GM19438 (cell line): ENCODE measurements at regions not wholly inside any gene's neighbourhood (a gene's known extent, or its start where the extent isn't known, plus 50 kb on each side); places are given as distances from the start of the nearest gene placed in this dataset.

Experiments used
- ATAC-seq: cut with Tn5 transposase; IDR thresholded peaks from one replicate; pipeline ENCODE4 v1.9.1; 2021; ENCODE audit warnings: low read depth; ENCODE audit not compliant: unreplicated experiment

DNA sequence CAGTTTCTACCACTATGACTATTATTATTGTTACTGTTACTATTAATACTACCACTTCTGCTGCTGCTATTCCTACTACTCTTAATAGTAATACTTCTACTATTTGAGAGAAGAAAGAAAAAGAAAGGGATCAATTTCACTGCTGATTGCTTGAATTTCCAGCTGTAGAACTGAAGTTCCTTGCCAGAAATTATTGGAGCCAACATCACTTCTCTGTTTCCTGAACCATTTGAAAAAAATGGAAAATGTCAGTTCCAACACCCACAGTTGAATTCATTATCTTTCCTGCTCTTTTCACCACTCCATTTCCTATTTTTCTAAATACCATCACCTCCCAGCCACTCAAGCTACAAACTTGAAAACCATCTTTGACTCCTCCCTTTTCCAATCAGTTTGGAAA lies 54.1 kb upstream of the PIK3C2G start:
- no peak for ATAC-seq

DNA sequence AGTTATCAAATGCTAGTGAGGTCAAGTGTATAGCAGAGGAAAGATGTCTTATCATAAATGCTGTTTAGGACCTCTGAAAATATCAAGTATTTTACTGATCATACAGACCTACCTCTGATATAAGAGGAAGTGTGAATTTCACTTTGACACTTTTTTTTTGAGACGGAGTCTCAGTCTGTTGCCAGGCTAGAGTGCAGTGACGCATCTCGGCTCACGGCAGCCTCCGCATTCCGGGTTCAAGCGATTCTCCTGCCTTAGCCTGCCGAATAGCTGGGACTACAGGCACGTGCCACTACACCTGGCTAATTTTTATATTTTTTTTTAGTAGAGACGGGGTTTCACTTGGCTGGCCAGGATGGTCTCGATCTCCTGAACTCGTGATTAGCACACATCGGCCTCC lies 55.1 kb upstream of the PIK3C2G start:
- no peak for ATAC-seq

DNA sequence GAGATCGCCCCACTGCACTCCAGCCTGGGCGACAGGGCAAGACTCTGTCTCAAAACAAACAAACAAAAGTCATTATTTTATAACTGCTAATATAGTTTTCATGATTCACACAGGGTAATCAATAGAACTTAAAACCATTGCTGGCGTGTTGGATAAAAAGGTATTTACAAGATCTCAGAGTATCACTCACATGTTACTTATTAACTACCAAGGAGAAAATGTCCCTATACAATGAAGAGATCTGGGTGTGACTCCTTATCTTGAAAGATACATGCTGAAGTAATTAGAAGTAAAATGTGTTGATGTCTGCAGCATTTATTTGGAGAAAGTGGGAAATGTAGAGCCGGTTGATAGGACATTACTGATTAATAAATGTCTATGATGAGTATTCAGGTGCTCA lies 57.3 kb upstream of the PIK3C2G start:
- ATAC-seq: no peak

DNA sequence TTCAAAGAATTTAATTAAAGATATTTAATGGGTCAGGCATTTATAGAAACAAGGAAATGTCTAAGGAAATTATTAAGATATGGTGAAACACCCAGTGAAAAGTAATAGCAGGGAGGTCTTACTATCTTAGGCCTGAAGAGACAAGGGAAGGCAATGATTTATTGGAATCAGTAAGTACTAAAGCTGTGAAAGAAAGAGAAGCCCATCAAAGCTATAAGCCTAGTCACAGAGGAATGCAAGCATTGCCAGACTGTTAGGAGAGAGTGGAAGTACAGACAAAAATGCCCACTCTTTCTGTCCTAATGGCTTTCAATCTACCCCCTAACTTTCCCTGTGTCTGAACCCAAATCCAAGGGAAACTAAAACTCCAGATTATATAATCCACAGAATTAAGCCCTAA lies 69.2 kb upstream of the PIK3C2G start:
- ATAC-seq: no peak

DNA sequence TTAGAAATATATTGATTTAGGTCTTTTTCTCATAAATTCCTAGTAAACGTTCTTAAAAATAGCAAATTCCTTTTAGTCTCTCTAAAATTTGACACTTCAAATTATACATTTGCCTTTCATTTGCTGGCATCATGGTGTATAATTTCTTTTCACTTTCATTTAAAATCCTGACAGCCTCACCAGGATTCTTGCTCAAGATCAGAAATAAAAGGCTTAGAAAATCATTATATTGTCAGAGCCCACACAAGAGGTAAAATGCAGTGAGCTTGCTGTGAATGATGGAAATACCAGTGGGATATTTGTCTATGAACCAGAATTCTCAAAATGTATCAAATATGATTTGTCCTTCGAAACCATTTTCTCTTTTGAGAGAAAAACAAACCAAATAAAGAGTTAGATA lies 78.2 kb upstream of the PIK3C2G start:
- ATAC-seq: no peak

DNA sequence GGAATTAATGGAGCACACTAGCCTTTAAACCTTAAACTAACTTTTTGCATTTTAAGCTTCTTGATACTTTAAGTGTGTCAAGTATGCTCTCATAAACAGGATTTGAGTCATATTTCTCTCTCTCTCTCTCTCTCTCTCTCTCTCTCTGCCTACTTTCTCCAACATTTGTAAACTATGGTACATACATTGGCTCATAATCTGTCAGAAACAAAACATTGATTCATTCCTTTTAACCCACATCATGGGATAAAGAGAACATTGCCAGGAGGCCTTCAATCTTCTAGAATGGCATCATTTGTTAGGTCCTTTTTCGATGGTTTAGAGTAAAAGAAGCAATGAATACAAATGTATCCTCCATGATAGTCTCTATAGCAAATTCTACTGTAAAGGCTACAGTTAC lies 81.6 kb upstream of the RERGL start:
- no peak for ATAC-seq

DNA sequence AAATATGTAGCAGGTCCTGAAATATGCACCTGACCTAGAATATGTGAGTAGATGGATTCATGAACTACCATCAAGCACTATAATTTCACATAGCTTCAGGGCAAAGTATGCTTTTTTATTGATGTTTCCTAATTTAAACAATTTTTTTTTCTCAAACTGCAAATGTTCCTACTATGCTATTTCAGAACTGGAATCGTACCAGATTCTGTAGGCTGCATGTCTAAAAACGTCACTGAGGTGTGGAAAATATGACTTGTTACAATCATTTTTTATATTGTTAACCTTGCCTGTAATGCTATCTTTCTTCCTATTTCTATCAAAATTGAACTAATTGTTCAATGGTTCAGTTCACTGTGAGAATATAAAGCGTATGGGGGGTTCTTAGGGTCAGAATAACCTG lies 78.0 kb upstream of the RERGL start:
- no peak for ATAC-seq

DNA sequence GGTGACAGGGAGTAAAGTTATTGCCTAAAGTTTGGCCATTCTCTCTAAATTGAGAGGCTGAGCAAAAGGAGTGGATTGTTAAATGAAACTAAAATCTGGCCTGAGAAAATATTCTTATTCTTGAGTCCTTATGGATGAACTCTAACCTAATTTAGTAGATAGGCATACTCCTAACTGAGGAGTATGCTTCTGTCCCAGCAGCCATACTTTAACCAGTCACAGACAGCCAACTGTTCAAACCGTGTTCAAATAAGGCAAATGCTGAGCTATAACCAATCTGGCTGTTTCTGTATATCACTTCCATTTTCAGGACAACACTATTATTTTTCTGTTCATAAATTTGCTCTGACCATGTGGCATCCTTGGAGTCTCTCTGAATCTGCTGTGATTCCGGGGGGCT lies 75.9 kb upstream of the RERGL start:
- peak; percentile 13 for ATAC-seq

DNA sequence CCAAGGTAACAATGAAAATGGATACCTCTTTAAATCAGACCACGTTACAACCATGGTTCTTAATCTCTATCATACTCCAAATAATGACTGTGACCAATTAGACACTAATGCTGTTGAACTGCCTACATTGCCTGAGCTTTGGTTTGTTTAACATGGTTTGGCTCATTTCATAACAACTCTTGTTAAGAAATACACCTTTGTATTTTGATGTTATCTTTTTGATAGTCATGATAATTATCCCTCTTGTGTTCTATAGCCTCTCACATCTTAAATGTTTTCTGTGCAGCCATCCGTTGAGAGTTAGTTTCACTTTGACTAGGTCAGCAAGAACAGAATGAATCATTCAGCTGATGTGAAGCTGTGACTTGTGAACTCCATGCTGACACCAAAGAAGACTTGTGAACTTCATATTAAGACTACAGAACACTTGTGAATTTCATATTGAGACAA lies 75.5 kb upstream of the RERGL start:
- peak; percentile 96 for ATAC-seq

DNA sequence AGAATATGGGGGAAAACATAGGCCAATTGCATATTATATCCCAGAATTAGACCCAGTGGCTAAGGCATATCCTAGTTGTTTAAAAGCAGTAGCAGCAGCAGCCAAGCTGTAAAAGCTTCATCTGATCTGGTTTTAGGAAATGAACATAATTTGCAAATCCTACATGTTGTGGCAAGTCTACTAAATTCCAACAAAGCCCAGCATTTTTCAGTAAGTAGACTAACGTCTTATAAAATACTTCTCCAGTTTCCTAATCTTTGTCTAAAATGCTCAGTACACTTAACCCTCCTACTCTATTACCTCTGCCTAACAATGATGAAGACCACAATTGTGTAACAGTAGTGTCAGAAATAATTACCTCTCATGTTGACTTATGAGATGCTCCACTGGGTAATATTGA lies 70.9 kb upstream of the RERGL start:
- ATAC-seq: no peak

DNA sequence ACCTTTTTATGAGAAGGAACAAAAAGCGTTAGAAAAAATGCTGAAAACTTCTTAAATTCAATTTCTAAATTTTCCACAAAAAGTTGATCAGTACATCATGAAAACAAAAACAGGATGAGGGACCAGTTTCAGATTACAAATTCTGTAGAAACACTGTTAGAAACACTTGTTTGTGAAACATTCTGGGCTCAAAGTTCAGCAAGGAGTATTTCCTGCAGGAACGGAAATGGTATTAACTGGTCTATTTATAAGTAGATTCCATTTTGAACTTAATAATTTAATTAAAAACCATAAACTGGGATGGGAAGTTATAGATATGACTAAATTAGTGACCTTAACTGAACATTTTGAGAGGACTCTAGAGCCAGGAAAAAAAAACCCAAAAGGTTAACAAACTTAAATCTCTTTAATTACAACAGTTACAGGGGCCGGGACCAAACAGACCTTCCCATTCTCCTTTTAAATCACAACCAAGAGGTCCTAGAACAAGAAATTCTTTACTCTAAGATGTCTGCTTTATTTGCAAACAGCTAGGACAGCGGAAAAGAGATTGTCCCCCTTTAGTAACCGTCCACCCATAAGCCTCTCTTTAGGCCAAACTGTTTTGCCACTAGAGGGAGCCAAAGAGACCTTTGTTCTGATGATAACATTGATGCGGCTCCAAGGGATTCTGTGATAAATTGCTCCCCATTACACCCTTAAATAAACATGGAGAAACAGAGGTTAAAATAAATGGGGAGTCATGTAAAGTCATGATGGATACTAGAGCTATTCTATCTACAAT lies 69.0 kb upstream of the RERGL start:
- peak; percentile 62 for ATAC-seq

DNA sequence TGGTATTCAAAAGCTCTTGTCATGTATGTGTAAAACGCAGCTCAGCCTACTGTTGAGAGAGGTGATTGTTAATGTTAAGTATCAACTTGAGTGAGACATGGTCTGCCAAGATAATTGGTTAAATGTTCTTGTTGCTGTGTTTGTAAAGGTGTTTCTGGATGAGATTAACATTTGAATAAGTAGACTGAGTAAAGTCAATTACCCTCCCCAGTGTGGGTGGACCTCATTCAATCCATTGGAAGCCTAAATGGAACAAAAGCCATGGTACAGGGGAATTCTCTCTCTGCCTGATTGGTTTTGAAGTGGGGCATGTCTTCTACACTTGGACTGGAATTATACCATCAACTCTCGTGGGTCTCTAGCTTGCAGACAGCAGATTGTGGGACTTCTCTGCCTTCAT lies 63.8 kb upstream of the RERGL start:
- no peak for ATAC-seq

DNA sequence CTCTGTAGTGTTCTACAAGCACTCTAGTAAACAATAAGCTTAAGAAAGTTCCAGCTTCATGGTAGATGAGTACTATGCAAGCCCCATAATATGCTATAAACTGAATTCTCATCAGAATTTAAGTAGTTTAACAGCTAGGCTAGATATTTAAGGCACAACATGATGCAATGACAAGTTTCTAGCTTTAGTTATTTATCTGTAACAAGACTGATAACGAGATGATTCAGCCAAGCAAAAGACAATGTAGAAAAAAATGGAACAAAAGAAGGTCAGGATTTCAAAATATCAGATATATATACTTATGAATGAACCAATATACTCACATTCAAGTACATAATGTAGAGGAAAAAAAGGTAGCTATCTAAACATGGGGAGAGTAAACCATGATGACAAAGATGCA lies 61.0 kb upstream of the RERGL start:
- no peak for ATAC-seq

DNA sequence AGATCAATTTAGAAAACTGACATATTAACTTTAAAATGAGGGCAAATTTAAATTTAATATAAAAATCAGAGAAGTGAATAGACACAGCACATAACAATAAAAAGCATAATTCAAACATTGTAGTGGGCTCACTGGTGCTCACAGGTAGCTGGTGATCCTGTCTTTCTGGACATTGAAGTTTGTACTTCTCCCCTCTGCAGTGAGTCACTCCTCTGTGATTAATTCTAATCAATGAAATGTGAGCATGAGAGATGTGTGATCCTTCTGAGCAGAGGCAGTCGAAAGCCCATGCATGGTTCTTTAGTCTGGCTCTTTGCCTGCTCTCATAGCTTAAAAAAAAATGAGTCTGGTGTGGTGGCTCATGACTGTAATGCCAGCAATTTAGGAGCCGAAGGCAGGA lies 59.0 kb upstream of the RERGL start:
- no peak for ATAC-seq

DNA sequence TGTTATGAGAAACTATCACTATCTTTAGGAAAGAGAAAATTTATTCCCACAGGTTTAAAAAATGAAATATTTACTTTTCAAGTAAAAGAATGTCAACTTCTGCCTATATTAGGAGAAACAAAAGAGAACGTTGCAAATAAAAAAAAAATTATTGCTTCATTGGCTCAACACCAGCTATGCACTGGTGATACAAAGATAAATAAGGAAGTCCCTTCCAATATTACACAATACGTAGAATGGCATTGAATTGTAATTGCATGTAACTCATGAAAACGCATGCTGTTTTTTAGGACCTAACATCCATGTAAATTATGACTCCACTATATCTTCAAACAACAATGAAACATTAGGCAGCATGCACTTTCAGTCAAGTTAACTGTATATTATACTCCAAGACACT lies 56.4 kb upstream of the RERGL start:
- no peak for ATAC-seq

DNA sequence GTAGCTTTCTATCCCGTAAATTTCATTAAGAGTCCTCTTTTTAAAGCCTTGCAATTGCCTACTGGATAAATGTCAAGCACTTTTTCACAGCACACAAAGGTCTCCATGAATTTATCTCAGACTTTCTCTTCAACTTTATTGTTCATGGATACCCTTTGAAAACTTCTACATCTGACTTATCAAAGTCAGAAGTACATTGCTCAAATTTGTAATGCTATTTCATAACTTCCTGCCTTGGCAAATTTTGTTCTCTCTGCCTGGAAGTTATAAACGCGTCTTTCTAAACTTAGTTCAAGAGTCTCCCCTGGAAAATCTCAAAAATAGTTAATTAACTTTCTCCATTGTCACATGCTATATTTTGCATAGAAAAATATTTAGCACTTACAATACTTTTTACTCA lies 55.9 kb upstream of the RERGL start:
- no peak for ATAC-seq

DNA sequence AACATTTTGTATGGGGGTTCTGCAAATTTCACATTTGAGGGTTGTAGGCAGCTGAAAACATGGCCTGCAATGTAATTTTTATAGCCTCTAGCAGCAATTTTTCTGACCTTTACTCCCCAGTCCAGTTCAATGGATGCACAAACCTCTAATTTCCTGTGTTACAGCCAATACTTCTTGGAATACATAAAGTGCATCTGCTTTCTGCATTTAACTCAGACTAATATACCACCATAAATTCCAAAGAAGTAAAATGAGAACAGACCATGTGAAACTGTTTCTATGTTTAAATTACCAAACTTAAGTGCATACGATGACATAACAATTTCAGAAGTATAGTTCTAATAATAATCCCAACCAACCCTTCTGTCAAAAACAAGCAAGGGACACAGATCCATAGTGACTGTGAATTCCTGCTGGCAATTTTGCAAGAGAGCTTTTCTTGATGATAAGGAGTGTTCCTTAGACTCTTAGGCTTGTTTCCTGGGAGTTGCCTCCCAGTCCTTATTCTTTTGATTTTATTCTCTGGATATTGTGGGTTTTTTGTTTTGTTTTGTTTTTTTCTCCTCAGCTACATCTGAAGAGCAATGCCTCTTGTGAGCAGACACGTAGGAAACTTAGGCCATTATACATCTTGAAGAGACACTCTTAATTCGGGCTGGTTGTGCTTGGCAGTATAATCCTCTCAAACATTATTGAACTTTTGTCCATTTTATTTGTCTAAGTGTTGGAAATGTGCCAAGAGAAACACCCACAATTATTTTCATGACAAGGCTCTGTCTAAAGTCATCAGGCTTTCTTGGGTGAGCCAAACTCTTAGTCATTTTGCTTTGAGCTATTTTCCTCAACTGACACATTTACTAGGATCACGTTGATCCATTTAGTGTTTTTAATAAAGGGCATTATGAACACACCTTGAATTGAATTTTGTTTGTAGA lies 51.3 kb upstream of the RERGL start:
- no peak for ATAC-seq

DNA sequence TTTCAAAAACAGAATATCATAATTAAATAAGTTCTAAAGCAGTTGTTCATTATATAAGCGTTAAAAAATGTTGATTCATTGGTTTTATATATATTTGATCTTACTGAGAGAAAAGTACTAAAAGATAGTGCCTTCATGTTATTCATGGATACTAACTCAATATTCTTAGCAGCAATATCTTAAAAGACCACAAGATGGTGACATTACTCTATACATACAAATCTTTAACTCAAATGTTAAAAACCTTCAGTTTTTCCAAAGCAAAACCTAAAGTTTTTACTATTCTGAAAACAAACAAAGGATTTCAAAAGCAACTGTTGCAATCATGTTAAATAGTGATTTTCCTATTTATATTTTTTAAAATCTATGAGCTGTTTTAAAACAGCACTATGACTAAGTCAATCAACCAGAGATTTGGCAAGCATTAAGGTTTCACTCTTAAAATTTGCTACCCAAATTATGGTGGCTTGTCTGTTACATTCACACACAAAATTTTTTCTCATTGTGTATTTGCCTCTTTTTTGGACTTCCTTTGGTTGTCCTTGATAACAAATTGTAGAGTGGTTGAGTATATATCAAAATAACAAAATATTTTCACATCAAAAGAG lies 50.1 kb upstream of the RERGL start:
- no peak for ATAC-seq
